Colonic mucosa (tissue), 4 donors: ENCODE measurements at regions not wholly inside any gene's neighbourhood (a gene's known extent, or its start where the extent isn't known, plus 50 kb on each side); places are given as distances from the start of the nearest gene placed in this dataset.

Experiments
- DNase-seq: peaks from one replicate; pipeline ENCODE4 v3.0.0-alpha.2; 2020
- H3K27ac ChIP-seq: fragments of 200-600 bp; one replicate; pipeline ENCODE4 v1.8.0; 2021
- H3K27me3 ChIP-seq: fragments of 200-600 bp; one replicate; pipeline ENCODE4 v1.8.0; 2021
- H3K36me3 ChIP-seq: fragments of 200-600 bp; one replicate; pipeline ENCODE4 v1.8.0; 2021
- H3K4me1 ChIP-seq: fragments of 200-600 bp; one replicate; pipeline ENCODE4 v1.8.0; 2021; ENCODE audit warnings: mild to moderate bottlenecking
- H3K4me3 ChIP-seq: fragments of 200-600 bp; one replicate; pipeline ENCODE4 v1.8.0; 2021
- H3K9ac ChIP-seq, 2 donors: one replicate each; pipeline ENCODE4 v1.7.0; 2013; ENCODE audit warnings: control low read depth in 2 of 2, low read depth in 2 of 2, low read length in 2 of 2
- H3K9me3 ChIP-seq: fragments of 200-600 bp; one replicate; pipeline ENCODE4 v1.8.0; 2021
- intact Hi-C: fragments of 100-400 bp; cut with DNase I; formaldehyde crosslinking; loops from one replicate; pipeline ENCODE4 v1.14.1; 2022
- TF ChIP-seq, protein P1 (sequence below): fragments of 200-600 bp; IDR thresholded peaks from one replicate; pipeline ENCODE4 v1.8.0; 2022; ENCODE audit warnings: antibody characterized with exemption, mild to moderate bottlenecking
- donor health status: healthy.
- donor health status: DM: no; HTN: no; CAD: no.
- donor health status: DM: no; HTN: no; CAD: no.

DNA sequence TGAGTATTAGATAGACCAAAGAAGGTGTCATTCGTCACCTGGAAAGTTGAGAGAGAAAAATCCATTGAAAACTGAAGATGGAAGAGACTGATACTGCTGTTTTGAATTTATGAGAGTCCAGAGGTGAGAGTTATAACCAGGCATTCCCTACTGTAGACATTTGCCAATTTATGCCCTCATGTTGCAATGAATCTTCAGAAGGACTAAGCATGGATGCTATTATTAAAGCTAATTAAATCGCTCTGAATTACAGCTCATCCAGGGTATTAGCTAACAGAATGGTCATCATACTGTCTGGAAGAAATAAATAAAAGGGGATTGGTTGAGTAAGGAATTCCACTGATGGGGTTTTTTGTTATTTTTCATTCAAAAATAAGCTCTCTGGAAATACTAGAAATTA lies 101.6 kb upstream of the PLPP4 start:
- TF ChIP-seq, protein P1, sequence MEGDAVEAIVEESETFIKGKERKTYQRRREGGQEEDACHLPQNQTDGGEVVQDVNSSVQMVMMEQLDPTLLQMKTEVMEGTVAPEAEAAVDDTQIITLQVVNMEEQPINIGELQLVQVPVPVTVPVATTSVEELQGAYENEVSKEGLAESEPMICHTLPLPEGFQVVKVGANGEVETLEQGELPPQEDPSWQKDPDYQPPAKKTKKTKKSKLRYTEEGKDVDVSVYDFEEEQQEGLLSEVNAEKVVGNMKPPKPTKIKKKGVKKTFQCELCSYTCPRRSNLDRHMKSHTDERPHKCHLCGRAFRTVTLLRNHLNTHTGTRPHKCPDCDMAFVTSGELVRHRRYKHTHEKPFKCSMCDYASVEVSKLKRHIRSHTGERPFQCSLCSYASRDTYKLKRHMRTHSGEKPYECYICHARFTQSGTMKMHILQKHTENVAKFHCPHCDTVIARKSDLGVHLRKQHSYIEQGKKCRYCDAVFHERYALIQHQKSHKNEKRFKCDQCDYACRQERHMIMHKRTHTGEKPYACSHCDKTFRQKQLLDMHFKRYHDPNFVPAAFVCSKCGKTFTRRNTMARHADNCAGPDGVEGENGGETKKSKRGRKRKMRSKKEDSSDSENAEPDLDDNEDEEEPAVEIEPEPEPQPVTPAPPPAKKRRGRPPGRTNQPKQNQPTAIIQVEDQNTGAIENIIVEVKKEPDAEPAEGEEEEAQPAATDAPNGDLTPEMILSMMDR: no peak
- H3K9ac ChIP-seq: no peak overlapping the region

DNA sequence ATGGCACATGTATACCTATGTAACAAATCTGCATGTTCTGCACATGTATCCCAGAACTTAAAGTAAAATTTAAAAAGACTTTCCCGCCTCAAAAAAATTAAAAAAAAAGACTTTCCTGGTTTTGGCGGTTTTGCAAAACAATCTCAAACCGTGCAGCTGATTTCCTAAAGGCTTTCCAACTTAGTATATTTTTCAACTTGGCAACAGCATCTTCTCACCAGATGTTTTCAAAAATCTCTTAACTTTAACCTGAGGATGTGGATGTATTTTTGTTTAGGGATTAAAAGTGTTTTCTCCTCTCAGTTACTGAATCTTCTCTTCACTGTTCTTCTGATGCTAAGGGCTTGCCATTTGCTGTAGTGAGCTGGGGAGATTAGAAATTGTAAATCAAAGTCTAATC lies 96.5 kb upstream of the PLPP4 start:
- Histone ChIP-seq H3K36me3 (no peaks in the 10 kb centered on the region), H3K27ac (no peak overlapping the region), H3K4me1 (no peaks in the 10 kb centered on the region), H3K9me3 (no peaks in the 10 kb centered on the region), H3K4me3 (no peak overlapping the region), H3K9ac (no peak overlapping the region), H3K27me3 (no peaks in the 10 kb centered on the region)
- intact Hi-C loops: no loop called here
- TF ChIP-seq, protein P1: no peak
- DNase-seq: no peak

More for the DNA sequence above, 101.6 kb upstream of the PLPP4 start:
- H3K27ac ChIP-seq: no peak overlapping the region
- no peak for DNase-seq
- no peaks in the 10 kb centered on the region for H3K27me3 ChIP-seq
- no peak overlapping the region for H3K4me3 ChIP-seq
- H3K36me3 ChIP-seq: no peaks in the 10 kb centered on the region
- H3K9me3 ChIP-seq: no peaks in the 10 kb centered on the region
- H3K4me1 ChIP-seq: no peaks in the 10 kb centered on the region
- intact Hi-C loops: no loop called here

DNA sequence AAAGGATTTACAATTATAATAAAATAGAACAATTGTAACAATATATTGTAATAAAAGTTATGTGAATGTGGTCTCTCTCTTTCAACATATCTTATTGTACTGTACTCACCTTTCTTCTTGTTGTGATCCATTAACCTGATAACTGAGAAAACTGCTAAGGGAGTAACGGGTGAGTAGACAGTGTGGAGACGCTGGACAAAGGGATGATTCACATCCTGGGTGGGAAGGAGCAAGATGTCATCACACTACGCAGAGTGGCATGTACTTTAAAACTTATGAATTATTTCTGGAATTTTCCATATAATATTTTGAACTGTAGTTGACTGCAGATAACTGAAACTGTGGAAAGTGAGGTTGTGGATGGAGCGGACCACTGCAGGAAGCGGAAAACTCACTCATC lies 91.2 kb upstream of the PLPP4 start:
- Histone ChIP-seq H3K36me3 (no peaks in the 10 kb centered on the region), H3K9me3 (no peaks in the 10 kb centered on the region), H3K4me3 (no peak overlapping the region), H3K9ac (no peak overlapping the region), H3K4me1 (no peaks in the 10 kb centered on the region), H3K27ac (no peak overlapping the region), H3K27me3 (no peaks in the 10 kb centered on the region)
- intact Hi-C loops: no loop called here
- DNase-seq: no peak
- TF ChIP-seq, protein P1: no peak

DNA sequence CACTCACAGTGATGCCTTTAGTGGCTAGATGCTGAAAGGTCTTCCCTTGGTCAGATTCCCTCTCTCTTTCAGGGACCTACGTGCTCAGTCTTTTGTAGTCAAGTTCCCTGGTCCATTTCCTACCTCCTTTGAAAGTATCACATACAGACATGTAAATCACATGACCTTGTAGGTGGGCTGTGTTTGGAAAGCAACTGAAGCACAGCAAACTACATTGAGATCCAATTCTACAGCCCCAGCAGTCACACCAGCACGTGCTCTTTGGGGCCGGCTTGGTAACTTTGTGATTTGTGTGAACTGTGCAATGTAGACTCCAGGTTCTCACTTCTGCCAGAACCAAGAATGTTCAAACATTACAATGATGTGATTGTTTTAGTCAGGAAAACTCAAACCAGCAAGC lies 89.7 kb upstream of the PLPP4 start:
- Histone ChIP-seq H3K4me3 (no peak overlapping the region), H3K9me3 (no peaks in the 10 kb centered on the region), H3K36me3 (no peaks in the 10 kb centered on the region), H3K27me3 (no peaks in the 10 kb centered on the region), H3K4me1 (no peaks in the 10 kb centered on the region), H3K9ac (no peak overlapping the region), H3K27ac (no peak overlapping the region)
- TF ChIP-seq, protein P1: no peak
- intact Hi-C loops: no loop called here
- no peak for DNase-seq

DNA sequence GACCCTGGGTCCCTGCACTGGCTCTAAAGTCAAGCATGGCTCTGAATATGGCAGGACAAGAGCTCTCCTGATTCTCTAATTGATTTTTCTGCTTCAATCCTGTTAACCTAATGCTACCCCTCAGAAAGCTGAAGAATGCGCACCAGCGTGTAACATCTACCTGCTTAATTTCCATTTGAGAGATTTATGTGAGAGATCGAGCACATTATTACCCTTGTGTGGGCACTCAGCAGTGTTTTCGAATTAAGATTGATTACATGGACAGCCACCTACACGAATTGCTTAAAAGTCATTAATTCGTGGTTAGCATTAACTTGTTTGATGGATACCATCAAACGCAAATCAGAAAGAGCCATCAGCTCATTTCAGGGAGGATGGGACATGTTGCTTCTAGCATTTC lies 88.7 kb upstream of the PLPP4 start:
- no peak for DNase-seq
- TF ChIP-seq, protein P1: no peak
- Histone ChIP-seq H3K27me3 (no peaks in the 10 kb centered on the region), H3K36me3 (no peaks in the 10 kb centered on the region), H3K9ac (no peak overlapping the region), H3K4me3 (no peak overlapping the region), H3K27ac (no peak overlapping the region), H3K9me3 (no peaks in the 10 kb centered on the region), H3K4me1 (no peaks in the 10 kb centered on the region)
- intact Hi-C loops: no loop called here

DNA sequence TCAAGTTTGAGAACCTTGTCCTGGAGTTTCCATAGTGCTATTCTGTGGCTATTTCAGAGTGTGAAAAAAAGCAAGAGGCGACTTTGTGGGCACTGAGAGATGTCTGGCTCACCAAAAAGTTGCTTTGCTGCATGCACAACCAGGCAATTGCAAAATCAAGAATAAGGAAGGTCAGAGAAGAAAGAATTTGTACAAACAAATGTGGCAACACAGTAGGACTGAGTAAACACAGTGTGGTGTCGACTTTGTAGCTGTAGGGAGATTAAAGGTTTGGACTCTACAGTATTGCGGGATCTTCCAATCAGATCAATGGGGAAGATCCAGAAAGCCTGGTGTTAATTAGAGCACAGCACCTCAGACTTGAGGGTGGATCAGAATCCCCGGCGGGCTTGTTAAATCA lies 88.1 kb upstream of the PLPP4 start:
- no peaks in the 10 kb centered on the region for H3K4me1 ChIP-seq
- no peaks in the 10 kb centered on the region for H3K36me3 ChIP-seq
- H3K9ac ChIP-seq: no peak overlapping the region
- intact Hi-C loops: no loop called here
- H3K27ac ChIP-seq: no peak overlapping the region
- no peak for DNase-seq
- H3K9me3 ChIP-seq: no peaks in the 10 kb centered on the region
- H3K27me3 ChIP-seq: no peaks in the 10 kb centered on the region
- TF ChIP-seq, protein P1: no peak
- no peak overlapping the region for H3K4me3 ChIP-seq
